ENCODE measurements at regions not wholly inside any gene's neighbourhood (a gene's known extent, or its start where the extent isn't known, plus 50 kb on each side); places are given as distances from the start of the nearest gene placed in this dataset.

DNA sequence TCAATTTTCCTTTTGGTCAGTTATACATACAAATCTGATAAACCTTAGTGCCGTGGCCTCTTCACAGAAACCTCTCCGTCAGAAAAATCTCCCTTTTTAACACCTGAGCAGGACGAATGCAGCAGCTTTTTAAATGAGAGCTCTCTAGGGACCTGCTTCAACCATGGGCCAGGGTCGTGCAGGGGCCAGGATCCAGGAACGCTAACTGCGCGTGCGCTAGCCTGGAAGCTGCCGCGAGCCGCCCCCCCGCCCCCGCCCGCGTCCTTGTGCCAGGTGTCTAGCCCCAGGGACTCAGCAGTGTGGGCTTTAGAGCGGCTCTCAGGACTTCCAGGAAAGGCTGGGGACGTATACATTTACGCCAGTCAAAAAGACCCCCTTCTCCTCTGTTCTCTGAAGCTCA is 136.8 kb upstream of the FMN2 start:
- no peak overlapping the region for H3K4me3 ChIP-seq (ENCODE audit: low read depth, low read length)
- TF ChIP-seq, protein P1, sequence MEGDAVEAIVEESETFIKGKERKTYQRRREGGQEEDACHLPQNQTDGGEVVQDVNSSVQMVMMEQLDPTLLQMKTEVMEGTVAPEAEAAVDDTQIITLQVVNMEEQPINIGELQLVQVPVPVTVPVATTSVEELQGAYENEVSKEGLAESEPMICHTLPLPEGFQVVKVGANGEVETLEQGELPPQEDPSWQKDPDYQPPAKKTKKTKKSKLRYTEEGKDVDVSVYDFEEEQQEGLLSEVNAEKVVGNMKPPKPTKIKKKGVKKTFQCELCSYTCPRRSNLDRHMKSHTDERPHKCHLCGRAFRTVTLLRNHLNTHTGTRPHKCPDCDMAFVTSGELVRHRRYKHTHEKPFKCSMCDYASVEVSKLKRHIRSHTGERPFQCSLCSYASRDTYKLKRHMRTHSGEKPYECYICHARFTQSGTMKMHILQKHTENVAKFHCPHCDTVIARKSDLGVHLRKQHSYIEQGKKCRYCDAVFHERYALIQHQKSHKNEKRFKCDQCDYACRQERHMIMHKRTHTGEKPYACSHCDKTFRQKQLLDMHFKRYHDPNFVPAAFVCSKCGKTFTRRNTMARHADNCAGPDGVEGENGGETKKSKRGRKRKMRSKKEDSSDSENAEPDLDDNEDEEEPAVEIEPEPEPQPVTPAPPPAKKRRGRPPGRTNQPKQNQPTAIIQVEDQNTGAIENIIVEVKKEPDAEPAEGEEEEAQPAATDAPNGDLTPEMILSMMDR (IDR thresholded peaks at IDR 0.05; ENCODE audit: low read depth, low read length): no peak
- in situ Hi-C loops (cut with HindIII; ENCODE audit: low sequenced_read_pairs): no loop called here
- no peak for DNase-seq (ENCODE audit: low read depth, low spot score)

DNA sequence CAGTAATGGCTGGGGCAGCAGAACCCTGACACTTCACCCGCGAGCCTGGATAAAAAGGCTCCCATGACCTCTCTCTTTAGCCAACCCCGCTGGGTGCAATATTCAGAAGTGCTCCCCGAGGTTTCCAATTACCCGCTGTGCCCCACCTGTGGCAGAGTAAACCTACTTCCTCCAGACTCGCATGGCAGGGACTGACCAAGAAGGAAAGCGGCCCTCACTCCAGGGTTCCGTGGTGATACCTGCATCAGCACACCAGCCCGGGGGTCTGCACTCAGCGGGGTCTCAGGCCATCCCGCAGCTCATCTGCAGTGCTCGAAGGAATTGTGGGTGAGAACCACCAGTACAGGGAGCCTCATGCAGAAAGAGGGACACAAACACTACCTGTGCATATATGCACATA is 136.3 kb upstream of the FMN2 start:
- H3K4me3 ChIP-seq (ENCODE audit: low read depth, low read length): no peak overlapping the region
- in situ Hi-C loops (cut with HindIII; ENCODE audit: low sequenced_read_pairs): no loop called here
- DNase-seq (ENCODE audit: low read depth, low spot score): no peak
- TF ChIP-seq, protein P1 (IDR thresholded peaks at IDR 0.05; ENCODE audit: low read depth, low read length): no peak

DNA sequence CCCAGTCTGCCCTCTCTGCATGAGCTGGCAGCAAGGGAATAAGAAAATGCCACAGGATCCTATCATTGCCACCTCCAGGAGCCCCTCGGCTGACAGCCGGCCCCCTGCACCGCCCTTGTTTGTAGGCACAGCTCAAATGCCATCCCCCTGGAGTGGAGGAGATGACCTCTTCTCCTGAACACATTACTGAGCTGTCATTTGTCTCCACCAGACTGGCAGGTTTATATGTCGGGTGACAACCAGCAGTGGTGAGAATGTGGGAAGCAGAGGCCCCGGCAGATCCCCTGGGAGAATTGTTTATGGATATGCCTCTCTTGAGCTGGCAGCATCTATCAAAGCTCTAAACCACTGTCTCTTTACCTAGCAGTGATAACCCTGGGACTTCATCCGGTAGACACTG is 135.4 kb upstream of the FMN2 start:
- no peak for DNase-seq (ENCODE audit: low read depth, low spot score)
- no peak overlapping the region for H3K4me3 ChIP-seq (ENCODE audit: low read depth, low read length)
- TF ChIP-seq, protein P1 (IDR thresholded peaks at IDR 0.05; ENCODE audit: low read depth, low read length): no peak
- in situ Hi-C loops (cut with HindIII; ENCODE audit: low sequenced_read_pairs): no loop called here

DNA sequence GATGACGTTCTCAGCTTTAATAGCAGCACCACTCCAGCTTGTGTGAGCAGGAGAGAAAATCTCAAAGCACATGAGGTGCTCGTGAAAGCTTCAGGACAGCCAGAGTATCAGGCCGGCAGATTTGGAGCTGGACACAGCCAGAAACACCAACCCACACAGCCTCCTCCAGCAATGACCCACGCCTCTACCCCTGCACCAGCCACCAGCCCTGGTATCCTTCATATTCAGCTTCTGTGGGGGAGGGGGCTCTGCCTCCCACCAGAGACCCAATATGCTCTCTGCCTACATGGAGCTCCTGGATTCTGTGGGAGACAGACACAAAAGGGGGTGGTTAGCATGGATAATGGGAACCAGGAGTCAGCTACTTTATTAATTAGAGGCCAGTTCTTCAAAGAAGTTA is 133.6 kb upstream of the FMN2 start:
- H3K4me3 ChIP-seq (ENCODE audit: low read depth, low read length): no peak overlapping the region
- DNase-seq (ENCODE audit: low read depth, low spot score): no peak
- TF ChIP-seq, protein P1 (IDR thresholded peaks at IDR 0.05; ENCODE audit: low read depth, low read length): no peak
- in situ Hi-C loops (cut with HindIII; ENCODE audit: low sequenced_read_pairs): no loop called here

DNA sequence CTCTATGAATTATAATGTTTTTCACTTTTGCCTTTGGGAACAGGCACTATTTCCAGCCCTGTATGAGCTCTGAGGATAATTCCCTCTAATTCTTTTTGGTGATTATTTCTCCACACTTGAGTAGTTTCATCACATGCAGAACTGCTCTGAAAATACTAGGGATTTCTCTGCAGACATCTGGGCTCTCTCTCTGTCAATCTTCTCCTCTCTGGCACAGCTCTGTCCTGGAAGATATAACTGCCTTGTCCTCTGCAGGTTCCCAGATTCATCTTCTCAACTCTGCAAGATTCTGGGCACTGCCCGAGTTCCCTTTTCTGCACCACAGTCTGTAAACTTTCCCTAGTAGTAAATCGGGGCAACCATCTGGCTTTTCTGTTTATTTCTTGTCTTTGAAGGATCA is 131.3 kb upstream of the FMN2 start:
- no peak for DNase-seq (ENCODE audit: low read depth, low spot score)
- TF ChIP-seq, protein P1 (IDR thresholded peaks at IDR 0.05; ENCODE audit: low read depth, low read length): no peak
- in situ Hi-C loops (cut with HindIII; ENCODE audit: low sequenced_read_pairs): no loop called here
- H3K4me3 ChIP-seq (ENCODE audit: low read depth, low read length): no peak overlapping the region

DNA sequence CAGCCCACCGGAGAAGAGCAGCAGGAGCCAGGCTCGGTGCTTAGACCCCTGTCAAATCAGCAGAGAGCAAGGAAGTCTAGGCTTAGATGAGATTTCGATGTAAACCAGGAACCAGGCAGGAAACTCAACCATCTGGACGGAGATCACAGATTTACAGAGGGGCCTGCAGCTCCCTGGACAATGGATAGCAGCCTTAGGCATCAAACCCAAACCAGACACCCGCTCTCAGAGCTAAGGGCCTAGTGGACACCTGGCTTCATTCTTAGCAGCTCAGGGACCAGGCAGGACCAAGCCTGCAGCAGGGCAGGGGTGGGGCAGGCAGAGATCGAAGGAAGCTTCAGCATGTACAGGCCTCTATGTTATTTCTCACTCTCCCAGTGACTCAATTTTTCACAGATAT is 127.8 kb upstream of the FMN2 start:
- TF ChIP-seq, protein P1 (IDR thresholded peaks at IDR 0.05; ENCODE audit: low read depth, low read length): no peak
- no peak for DNase-seq (ENCODE audit: low read depth, low spot score)
- no peak overlapping the region for H3K4me3 ChIP-seq (ENCODE audit: low read depth, low read length)
- in situ Hi-C loops (cut with HindIII; ENCODE audit: low sequenced_read_pairs): no loop called here
